Epithelial cell of prostate (primary cell): ENCODE measurements at regions not wholly inside any gene's neighbourhood (a gene's known extent, or its start where the extent isn't known, plus 50 kb on each side); places are given as distances from the start of the nearest gene placed in this dataset.
"Not testable (repeated sequence)": the region's sequence is repeated elsewhere in the genome, so short reads cannot be mapped to it uniquely, and the experiment has no call there.

Experiments used
- DNase-seq: peaks from one replicate; pipeline ENCODE4 v3.0.0-alpha.2; 2011; ENCODE audit warnings: low read depth, low spot score
- H3K27ac ChIP-seq: fragments of 450-650 bp; 2 replicates; pipeline ENCODE4 v1.5.1; 2017; ENCODE audit warnings: mild to moderate bottlenecking

DNA sequence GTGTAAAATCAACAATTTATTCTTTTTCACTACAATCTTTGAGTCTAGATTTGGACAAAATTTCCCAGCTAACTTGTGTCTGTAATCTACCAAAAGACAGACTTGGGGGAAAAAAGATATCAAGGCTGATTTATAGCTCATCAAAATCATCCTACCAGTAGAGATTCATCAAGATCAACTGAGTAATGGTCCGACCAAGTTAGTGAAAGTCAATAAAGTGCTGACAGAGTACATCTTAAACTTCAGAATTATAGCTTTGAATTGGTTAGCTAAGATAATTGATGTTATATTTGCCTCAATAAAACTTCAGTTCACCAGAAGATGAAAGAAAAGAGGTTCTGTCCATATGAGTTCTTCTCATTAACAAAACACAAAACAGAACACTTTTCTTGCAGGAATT, 207.1 kb upstream of the KYNU start:
- H3K27ac ChIP-seq: no peak overlapping the region
- DNase-seq: no peak

DNA sequence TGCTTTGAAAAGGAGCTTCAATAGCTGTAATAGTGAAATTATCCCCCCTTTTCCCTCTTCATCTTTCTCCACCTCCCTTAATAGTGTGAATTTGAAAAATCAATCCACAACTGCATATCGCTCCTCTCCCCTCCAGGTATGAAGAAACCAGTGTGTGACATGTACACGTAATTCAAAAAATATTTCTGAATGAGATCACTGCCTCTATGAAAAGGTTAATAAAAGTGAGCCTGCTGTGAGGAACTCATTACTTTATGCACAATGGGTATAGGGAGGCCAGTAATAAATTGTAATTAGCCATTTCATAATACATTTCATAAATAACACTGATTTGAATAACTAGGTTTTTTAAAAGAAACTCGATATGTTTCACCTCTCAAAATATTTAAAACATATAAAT, 209.0 kb upstream of the KYNU start:
- no peak for DNase-seq
- H3K27ac ChIP-seq: no peak overlapping the region

DNA sequence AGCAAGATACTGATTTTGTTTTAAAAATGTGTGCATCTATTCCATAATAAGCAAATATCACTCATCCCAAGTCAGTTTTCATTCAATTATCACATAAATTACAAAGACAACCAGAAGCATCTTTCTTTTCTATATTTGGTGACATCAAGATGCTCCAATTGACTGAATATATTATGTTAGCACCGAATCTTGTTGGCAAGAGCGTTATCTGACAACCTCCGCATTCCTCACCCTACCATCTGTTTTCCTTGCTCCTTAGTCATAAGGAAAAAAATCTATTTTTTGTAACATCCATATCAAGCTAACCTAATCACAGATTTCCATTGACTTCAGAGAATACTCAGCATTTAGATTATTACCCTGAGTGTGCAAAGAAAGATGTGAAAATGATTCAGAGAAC, 212.2 kb upstream of the KYNU start:
- DNase-seq: no peak
- H3K27ac ChIP-seq: no peak overlapping the region

DNA sequence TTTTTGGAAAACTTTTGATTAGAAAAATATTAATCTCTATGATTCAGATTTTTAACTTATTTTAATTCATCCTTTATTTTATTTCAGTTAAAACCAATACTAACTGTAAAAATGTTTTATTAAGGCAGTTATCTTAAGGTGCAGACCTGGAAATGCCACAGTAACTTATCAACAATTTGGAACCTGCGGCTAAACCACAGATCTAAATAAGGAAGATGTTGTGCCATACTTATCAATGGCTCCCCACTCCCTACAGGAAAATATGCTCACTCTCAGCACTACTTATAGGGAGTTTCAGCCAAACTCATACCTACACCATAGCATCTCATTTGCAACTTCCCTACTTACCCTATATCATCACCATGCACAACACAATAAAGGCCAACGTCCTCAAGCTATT, 226.9 kb upstream of the KYNU start:
- H3K27ac ChIP-seq: no peak overlapping the region
- no peak for DNase-seq

DNA sequence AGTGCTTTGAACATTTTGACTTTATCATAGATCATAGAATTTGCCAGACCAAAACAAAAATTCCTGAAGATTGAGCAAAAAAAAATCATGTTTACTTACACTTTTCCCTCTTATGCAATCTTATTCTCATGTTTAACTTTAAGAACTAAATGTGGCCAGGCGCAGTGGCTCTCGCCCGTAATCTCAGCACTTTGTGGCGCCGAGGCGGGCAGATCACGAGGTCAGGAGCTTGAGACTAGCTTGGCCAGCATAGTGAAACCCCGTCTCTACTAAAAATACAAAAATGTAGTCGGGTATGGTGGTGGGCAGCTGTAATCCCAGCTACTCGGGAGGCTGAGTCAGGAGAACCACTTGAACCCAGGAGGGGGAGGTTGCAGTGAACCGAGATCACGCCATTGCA, 227.9 kb upstream of the KYNU start:
- no peak overlapping the region for H3K27ac ChIP-seq

DNA sequence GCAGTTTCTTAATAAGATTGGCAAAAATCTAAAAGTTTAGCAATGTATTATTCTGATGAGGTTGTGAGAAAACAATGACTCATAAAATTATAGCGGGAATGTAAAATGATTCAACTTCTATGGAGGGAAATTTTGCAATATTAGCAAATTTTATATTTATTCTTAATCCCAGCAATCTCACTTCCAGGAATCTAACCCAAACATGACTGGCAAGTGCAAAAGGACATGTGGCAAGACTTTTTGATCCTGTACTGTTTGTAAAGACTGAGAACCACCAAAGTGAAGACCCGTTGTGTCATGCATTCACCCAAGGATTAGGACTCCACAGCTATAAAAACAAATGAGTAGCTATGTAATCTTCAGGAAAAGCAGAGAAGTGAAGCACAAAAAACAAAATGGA, 234.8 kb upstream of the KYNU start:
- H3K27ac ChIP-seq: no peak overlapping the region
- DNase-seq: no peak

More for the DNA sequence above, 227.9 kb upstream of the KYNU start:
- DNase-seq: no peak

DNA sequence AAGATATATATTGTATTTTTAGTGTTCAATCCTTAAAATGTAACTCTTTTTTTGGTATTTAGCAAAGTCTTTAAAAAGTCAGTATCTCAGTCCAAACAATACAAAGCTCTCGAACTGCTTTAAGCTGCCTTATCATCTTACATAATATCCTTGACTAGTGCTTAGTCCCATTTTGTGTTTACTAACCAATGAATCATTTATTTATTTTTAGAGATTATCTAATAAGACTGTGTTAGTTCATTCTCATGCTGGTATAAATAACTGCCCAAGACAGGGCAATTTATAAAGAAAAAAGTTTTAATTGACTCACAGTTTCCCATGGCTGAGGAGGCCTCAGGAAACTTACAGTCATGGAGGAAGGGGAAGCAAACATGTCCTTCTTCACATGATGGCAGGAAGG, 248.3 kb upstream of the KYNU start:
- DNase-seq: no peak
- no peak overlapping the region for H3K27ac ChIP-seq

DNA sequence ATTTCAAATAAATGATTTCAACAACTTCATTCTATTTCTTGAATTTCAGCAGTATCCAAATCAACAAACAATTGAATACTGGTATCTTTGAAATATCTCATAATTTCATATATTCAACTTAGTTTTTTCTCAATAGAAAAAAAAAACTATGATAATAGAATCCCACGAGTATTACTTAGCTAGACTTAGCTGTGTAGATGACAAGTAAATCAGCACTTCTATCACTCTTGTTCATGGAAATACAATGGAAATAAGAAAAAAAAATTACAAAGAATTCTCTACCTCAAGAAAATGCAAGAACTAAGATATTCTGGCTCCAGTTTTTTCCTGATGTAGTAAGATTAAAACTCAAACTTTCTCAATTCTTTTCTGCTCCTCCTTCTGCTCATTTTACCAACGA, 256.2 kb upstream of the KYNU start:
- H3K27ac ChIP-seq: no peak overlapping the region
- DNase-seq: no peak

DNA sequence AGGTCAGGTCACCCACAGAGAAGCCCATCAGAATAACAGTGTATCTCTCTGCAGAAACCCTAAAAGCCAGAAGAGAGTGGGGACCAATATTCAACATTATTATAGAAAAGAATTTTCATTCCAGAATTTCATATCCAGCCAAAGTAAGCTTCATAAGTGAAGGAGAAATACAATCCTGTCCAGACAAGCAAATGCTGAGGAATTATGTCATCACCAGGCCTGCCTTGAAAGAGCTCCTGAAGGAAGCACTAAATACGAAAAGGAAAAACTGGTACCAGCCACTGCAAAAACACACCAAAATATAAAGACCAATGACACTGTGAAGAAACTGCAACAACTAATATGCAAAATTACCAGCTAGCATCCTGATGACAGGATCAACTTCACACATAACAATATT, 260.0 kb upstream of the KYNU start:
- H3K27ac ChIP-seq: no peak overlapping the region
- DNase-seq: no peak

DNA sequence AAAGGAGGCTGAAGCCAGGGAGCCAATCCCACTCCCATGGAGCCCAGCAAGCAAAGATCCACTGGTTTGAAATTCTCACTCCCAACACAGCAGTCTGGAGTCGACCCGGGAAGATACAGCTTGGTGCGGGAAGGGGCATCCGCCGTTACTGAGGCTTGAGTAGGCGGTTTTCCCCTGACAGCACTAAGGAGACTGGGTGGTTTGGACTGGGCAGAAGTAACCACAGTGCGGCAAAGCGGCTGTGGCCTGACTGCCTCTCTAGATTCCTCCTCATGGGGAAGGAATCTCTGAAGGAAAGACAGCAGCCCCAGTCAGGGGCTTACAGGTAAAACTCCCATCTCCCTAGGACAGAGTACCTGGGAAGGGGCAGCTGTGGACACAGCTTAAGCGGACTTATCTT, 261.6 kb upstream of the KYNU start:
- H3K27ac ChIP-seq: no peak overlapping the region
- DNase-seq: no peak

DNA sequence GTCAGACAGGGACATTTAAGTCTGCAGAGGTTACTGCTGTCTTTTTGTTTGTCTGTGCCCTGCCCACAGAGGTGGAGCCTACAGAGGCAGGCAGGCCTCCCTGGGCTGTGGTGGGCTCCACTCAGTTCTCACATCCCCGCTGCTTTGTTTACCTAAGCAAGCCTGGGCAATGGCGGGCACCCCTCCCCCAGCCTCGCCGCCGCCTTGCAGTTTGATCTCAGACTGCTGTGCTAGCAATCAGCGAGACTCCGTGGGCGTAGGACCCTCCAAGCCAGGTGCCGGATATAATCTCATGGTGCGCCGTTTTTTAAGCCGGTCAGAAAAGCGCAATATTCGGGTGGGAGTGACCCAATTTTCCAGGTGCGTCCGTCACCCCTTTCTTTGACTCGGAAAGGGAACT, 264.3 kb upstream of the KYNU start:
- not testable (repeated sequence) for DNase-seq, H3K27ac ChIP-seq

DNA sequence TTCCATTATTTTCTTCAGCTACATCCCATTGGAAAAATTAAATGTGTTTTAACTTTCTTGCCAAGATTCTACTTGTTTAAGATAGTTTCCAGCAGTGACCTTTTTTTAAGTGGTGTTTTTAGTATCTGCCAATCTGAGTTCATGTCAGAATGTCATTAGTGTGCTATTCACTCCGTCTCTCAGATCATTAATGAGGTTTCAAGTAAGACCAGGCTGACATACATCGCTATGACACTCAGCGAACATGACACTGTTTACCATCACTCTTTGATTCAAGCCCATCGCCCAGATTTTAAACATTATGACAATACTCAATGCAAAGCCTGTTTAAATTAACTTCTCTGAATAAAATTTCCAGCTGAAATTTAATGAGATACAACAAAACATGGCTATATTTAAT, 272.0 kb upstream of the KYNU start:
- no peak for DNase-seq
- no peak overlapping the region for H3K27ac ChIP-seq

DNA sequence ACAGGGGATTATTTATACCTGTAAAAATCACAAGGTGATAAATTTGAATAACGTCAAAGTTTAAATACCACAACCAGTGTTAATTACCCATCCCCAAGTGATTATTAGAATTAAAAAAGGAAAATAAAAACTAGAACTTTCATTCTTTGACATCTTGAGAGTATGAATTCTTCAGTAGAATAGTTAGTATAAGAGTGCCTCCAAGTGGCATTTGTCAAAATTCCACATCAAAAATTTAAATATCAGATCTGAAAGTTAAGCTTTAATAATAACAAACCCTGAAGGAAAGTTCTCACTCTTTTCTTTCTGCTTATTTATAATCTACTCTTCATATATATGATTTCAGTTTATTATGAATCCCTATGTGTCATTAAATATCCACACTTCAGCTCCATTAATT, 273.7 kb upstream of the KYNU start:
- no peak overlapping the region for H3K27ac ChIP-seq
- DNase-seq: no peak

DNA sequence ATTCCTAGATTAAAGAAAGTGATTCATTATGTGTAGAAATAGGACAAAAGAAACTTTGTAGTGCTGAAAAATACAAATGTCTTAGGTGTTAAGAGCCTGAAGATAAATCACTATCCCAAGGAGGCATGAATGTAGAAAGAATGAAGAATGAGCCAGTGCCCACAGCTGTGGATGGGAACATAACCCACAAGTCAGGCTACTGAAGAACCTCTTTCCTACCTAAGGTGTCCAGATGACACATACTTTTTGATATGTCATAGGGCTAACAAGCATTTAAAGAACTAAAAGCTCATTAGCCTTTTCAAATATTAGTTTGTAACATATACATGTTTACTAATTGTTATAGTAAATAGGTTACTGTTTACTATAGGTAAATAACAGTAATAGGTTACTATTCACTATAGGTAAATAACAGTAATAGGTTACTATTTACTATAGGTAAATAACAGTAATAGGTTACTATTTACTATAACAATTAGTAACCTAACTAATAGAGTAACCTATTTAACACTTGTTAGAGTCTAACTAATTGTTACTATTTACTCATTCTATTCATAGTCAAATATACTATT, 275.0 kb upstream of the KYNU start:
- H3K27ac ChIP-seq: no peak overlapping the region
- no peak for DNase-seq

DNA sequence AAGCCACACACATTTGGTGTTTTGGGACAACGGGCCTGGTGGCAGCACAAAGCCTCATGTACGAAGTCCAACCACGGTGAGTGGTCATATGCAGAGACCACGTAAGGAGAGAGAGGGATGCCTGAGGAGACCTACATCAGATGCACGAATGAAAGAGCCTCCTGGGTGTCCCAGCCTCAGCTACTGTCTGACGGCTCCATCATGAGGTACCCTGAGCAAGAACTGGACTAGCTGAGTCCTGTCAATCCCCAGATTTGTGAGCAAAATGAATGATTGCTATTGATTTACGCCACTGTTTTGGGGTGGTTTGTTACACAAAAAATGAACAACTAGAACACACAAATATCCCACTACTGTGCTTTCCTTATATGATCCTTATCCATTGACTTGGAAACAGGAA, 275.7 kb upstream of the KYNU start:
- DNase-seq: no peak
- H3K27ac ChIP-seq: no peak overlapping the region

DNA sequence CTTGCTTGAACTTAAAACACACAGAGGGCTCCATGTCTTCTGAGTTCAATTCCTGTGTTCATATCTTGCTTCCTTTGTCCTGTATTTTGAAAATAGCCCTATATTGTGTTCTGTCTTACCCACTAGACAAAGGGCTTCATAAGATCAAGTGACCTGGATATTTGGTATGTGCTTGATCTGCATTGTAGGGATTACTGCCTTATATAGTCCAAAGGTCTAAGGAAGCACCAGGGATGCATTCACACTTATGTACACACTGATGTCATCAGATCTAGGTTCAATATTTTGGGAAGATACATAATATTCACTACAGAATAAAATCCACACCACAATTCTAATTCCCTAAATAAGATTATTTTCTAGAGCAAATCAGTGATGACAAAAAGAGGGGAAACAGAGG, 278.0 kb upstream of the KYNU start:
- H3K27ac ChIP-seq: no peak overlapping the region
- DNase-seq: no peak

DNA sequence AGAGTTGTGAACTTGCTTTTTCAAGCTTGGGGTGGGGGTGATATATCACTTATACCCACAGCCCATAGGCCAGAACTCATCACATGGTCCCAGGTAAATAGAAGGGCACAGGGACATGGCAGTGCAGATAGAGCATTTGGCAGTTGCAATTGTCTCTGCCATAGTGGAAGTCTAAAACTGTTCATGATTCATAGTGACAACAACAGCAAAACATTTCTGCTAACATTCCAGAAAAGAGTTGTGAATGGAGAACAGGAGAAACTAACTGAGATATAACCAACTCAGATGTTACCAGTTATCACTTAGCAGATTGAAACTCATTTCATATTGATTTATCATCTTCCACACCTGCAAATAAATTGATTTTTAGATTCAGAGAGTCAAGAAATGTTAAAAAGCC, 278.6 kb upstream of the KYNU start:
- no peak overlapping the region for H3K27ac ChIP-seq
- no peak for DNase-seq

DNA sequence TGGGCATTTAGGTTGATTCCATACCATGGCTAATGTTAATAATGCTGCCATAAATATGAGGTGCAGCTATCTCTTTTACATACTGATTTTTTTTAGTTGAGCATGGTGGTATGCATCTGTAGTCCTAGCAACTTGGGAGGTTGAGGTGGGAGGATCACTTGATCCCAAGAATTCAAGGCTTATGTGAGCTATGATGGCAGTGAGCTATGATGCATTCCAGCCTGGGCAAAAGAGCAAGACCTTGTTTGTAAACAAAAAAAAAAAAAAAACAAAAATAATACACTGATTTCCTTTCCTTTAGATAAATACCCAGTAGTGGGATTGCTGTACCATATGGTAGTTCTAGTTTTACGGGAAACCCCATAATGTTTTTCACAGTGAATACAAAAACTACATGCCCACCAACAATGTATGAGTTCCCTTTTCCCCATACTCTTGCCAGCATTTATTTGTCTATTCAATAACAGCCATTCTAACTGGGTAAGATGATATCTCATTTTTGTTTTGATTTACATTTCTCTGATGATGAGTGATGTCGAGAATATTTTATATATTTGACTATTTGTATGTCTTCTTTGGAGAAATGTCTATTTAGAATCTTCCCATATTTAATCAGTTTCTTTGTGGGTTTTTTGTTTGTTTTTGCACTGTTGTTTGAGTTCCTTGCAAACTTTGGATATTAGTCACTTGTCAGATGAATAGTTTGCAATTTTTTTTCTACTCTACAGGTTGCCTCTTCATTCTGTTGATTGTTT, 281.0 kb upstream of the KYNU start:
- DNase-seq: no peak
- H3K27ac ChIP-seq: no peak overlapping the region

DNA sequence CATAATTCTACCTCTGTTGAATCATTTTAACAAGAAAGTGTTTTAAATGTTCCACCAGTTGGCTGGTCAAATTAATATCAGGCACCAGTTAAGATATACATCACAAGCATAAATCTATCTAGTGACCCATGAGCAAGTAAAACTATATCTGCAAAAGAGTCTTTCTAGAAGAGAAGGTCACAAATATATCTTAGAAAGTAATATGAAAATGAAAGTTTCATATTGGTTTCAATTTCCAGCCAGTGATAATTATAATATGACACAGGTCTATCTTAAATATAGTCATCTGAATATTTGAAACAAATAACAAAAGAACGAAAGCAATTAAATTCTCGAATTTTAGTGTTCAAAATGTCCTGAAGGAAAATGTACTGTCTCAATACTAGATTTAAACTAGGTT, 282.5 kb upstream of the KYNU start:
- DNase-seq: no peak
- no peak overlapping the region for H3K27ac ChIP-seq

DNA sequence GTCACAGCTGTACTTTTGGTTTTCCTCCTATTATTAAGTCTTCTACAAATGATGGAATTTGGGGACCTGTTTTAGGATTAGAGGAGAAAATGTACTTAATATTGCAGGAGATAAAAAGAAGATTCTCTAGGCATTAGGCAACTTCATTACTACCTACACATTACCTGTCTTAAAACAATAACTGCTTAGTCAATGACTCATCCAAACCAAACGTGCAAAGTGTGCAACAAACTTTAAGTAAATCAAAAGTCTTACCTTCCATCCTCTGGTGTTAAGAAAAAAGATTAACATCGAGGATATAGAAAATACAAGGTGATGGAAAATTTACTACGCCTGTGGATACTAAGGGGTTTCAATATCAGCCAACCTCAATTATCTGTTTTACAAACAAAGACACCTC, 285.3 kb upstream of the KYNU start:
- DNase-seq: no peak
- H3K27ac ChIP-seq: no peak overlapping the region

DNA sequence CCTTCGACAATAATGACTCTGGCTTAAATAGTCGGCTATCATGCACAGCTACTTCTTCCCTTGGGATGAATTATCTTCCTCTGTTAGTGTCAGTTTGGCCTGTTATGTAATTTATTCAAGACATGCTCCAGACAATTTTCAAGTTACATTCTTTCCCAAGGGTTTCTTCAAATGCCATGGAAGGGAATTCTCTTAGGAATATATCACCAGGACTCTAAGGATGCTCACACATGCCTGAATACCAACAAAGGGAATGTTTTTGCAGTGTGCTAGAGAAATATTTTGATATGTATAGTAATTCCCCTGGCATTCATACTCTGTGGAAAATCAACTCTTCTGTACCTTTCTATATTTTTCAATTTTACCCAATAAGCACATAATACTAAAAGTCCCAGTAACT, 286.0 kb upstream of the KYNU start:
- no peak for DNase-seq
- H3K27ac ChIP-seq: no peak overlapping the region

DNA sequence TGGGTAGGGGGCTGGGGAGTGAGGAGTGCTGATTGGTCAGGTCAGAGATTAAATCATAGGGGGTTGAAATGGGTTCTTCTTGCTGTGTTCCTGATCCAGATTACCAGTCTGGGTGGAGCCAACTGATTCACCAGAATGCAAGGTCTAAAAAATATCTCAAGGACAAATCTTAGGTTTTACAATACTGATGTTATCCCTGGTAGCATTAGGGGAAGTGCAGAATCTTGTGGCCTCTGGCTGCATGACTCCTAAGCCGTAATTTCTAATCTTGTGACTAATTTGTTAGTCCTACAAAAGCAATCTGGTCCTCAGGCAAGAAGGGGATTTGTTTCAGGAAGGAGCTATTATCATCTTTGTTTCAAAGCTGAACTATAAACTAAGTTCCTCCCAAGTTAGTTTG, 289.2 kb upstream of the KYNU start:
- DNase-seq: no peak
- no peak overlapping the region for H3K27ac ChIP-seq
